ENCODE measurements at regions not wholly inside any gene's neighbourhood (a gene's known extent, or its start where the extent isn't known, plus 50 kb on each side); places are given as distances from the start of the nearest gene placed in this dataset.

DNA sequence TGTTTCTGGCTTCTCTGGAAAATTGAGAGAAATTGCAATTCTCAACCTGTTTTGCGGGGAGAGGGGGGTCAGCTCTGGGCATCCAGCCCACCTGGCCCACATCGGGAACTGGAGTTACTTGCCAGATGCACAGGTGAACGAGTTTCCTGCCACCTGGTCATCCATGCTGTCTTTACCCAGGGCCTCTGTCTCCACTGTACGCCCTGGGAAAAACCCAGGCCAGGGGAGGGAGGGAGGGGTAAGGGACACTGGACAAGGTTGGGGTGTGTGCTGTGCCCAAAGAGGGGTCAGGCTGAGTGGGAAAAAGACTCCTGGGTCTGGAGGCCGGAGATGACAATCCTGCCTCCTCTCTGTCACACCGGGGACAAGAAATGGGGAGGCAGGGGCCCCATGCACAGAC is 307.6 kb downstream of the ZNF536 start (continued):
- TF ChIP-seq, protein P1, sequence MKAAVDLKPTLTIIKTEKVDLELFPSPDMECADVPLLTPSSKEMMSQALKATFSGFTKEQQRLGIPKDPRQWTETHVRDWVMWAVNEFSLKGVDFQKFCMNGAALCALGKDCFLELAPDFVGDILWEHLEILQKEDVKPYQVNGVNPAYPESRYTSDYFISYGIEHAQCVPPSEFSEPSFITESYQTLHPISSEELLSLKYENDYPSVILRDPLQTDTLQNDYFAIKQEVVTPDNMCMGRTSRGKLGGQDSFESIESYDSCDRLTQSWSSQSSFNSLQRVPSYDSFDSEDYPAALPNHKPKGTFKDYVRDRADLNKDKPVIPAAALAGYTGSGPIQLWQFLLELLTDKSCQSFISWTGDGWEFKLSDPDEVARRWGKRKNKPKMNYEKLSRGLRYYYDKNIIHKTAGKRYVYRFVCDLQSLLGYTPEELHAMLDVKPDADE (IDR thresholded peaks at IDR 0.05): no peak

DNA sequence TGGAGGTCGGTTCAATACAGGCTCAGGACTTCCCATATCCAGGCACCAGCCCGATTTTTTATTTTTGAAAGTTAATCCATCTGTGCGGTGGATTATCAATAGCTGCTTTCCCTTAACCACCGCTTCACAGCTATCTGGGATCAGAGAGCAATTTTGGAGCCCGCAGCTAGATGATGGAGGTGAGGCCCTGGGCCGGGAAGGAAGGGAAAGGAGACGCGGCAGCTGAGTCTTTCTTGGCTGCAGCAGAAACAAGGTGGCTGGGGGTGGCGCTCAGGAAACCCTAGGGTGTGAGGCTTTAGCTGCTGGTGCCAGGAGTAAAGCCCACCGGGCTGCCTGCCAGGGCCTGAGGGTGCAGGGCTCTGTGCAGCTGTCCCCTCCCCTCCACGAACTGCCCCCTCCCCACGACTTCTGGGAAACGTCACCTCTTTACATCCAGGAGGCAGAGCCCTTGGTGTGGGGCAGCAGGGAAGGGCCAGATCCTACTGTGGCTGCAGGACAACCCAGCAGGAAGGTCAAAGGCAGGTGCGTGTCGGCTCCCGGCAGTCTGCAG is 307.0 kb downstream of the ZNF536 start:
- no peak overlapping the region for H3K4me3 Mint-ChIP-seq
- peaks cover 6% of the 10 kb centered on the region for H3K27me3 Mint-ChIP-seq (ENCODE audit: insufficient read depth, low read depth, poor library complexity)
- Histone ChIP-seq H3K4me1 (ENCODE audit: insufficient read depth) (no peaks in the 10 kb centered on the region), H3K79me2 (replicated peaks; ENCODE audit: insufficient read depth) (no peaks in the 10 kb centered on the region), H3K36me3 (ENCODE audit: insufficient read depth) (no peaks in the 10 kb centered on the region), H3K4me3 (no peak overlapping the region), H3K27me3 (ENCODE audit: insufficient read depth) (no peaks in the 10 kb centered on the region), H2AFZ (no peak overlapping the region), H3K4me2 (no peak overlapping the region), H3K27ac (ENCODE audit: low read depth) (no peak overlapping the region), H3K9me2 (ENCODE audit: insufficient read depth) (no peaks in the 10 kb centered on the region), H3F3A (replicated peaks; ENCODE audit: low read depth) (no peaks in the 10 kb centered on the region), H4K20me1 (replicated peaks; ENCODE audit: insufficient read depth) (no peaks in the 10 kb centered on the region)
- no peak for TF ChIP-seq CREB1 (CRISPR knock-in tag; IDR thresholded peaks at IDR 0.05; ENCODE audit: low read depth)
- TF ChIP-seq, protein P2, sequence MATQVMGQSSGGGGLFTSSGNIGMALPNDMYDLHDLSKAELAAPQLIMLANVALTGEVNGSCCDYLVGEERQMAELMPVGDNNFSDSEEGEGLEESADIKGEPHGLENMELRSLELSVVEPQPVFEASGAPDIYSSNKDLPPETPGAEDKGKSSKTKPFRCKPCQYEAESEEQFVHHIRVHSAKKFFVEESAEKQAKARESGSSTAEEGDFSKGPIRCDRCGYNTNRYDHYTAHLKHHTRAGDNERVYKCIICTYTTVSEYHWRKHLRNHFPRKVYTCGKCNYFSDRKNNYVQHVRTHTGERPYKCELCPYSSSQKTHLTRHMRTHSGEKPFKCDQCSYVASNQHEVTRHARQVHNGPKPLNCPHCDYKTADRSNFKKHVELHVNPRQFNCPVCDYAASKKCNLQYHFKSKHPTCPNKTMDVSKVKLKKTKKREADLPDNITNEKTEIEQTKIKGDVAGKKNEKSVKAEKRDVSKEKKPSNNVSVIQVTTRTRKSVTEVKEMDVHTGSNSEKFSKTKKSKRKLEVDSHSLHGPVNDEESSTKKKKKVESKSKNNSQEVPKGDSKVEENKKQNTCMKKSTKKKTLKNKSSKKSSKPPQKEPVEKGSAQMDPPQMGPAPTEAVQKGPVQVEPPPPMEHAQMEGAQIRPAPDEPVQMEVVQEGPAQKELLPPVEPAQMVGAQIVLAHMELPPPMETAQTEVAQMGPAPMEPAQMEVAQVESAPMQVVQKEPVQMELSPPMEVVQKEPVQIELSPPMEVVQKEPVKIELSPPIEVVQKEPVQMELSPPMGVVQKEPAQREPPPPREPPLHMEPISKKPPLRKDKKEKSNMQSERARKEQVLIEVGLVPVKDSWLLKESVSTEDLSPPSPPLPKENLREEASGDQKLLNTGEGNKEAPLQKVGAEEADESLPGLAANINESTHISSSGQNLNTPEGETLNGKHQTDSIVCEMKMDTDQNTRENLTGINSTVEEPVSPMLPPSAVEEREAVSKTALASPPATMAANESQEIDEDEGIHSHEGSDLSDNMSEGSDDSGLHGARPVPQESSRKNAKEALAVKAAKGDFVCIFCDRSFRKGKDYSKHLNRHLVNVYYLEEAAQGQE (IDR thresholded peaks at IDR 0.05; ENCODE audit: unreplicated experiment): no peak
- no peak for TF ChIP-seq STAT1 (IDR thresholded peaks at IDR 0.05; ENCODE audit: unreplicated experiment)
- no peak for TF ChIP-seq ZNF114 (CRISPR knock-in tag; IDR thresholded peaks at IDR 0.05)
- TF ChIP-seq EZH2 (IDR thresholded peaks at IDR 0.05; ENCODE audit: low read depth, unreplicated experiment): no peak
- TF ChIP-seq, protein P3, sequence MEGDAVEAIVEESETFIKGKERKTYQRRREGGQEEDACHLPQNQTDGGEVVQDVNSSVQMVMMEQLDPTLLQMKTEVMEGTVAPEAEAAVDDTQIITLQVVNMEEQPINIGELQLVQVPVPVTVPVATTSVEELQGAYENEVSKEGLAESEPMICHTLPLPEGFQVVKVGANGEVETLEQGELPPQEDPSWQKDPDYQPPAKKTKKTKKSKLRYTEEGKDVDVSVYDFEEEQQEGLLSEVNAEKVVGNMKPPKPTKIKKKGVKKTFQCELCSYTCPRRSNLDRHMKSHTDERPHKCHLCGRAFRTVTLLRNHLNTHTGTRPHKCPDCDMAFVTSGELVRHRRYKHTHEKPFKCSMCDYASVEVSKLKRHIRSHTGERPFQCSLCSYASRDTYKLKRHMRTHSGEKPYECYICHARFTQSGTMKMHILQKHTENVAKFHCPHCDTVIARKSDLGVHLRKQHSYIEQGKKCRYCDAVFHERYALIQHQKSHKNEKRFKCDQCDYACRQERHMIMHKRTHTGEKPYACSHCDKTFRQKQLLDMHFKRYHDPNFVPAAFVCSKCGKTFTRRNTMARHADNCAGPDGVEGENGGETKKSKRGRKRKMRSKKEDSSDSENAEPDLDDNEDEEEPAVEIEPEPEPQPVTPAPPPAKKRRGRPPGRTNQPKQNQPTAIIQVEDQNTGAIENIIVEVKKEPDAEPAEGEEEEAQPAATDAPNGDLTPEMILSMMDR (conservative IDR thresholded peaks at IDR 0.05; ENCODE audit: low read depth in 2 of 2): no peak
- TF ChIP-seq POLR2AphosphoS5 (IDR thresholded peaks at IDR 0.05; ENCODE audit: low read depth): no peak
- no peak for TF ChIP-seq JUNB (IDR thresholded peaks at IDR 0.05; ENCODE audit: unreplicated experiment)
- TF ChIP-seq, protein P1 (IDR thresholded peaks at IDR 0.05): no peak
- TF ChIP-seq EZH2phosphoT487 (IDR thresholded peaks at IDR 0.05; ENCODE audit: unreplicated experiment): no peak
- no peak for TF ChIP-seq NANOG (IDR thresholded peaks at IDR 0.05; ENCODE audit: borderline replicate concordance)
- TF ChIP-seq ZNF331 (CRISPR knock-in tag; IDR thresholded peaks at IDR 0.05; ENCODE audit: low read depth): no peak
- DNase-seq (ENCODE audit: low spot score) (no peak), ATAC-seq (no peak)
- H3K9me3 Mint-ChIP-seq: no peaks in the 10 kb centered on the region
- no peaks in the 10 kb centered on the region for H3K36me3 Mint-ChIP-seq (ENCODE audit: low read depth)
- H3K4me1 Mint-ChIP-seq: peaks cover 2% of the 10 kb centered on the region; the same call in 1 of the 3 replicates
- H3K27ac Mint-ChIP-seq: no peak overlapping the region
